GM18517 (cell line): ENCODE measurements at regions not wholly inside any gene's neighbourhood (a gene's known extent, or its start where the extent isn't known, plus 50 kb on each side); places are given as distances from the start of the nearest gene placed in this dataset.

Source experiments
- ATAC-seq: cut with Tn5 transposase; IDR thresholded peaks from one replicate; pipeline ENCODE4 v1.9.1; 2021; ENCODE audit warnings: mild to moderate bottlenecking, moderate library complexity; ENCODE audit not compliant: unreplicated experiment

DNA sequence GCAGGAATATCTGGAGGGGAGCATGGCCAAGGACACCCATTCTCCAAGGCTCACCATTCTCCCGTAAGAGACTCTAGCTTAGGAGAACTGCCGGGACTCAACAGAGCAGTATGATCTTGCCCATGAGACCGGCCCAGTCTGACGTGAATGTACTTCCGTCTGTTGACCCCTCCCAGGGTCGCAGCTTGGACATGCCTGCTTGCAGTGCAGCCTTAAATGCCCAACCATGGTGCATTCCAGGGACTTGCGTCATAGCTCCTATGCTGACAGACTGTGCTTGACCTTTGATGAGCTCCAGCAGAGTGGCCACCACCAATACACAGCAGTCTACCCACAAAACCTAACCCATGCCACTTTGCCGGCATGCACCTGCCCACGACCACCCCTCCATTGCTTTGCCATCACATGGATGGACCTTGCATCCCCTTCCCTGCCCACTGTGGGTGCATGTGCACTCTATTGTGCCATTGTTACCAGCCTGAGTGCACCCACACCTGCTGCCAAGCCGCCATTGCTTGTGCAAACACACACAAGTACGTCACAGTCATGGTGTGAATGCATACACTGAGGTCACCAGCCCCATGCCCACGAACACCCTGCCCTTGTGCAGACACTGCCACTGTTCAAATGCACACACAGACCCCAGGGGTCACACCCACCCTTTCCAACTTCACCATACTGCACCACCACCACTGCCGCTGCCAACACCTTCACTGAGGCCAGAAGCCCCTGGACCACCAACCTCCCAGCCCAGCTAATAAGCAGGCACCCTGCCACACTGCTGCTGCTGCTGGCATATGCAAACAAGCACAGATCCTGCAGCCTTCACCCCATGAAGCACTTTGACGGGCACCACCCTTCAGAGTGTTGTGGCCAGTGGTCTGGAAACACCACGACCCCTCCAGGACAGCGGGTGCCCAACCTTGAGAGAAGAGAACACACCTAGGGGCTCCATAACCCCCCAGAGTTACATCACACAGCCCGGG is 1141.3 kb downstream of the BRINP3 start:
- ATAC-seq = no peak

- ATAC-seq = no peak
Observed at GRCh38 chr1:189349607-189350006, 1128.1 kb downstream of the BRINP3 start.

- ATAC-seq = no peak
Observed at GRCh38 chr1:189350983-189351616, 1126.6 kb downstream of the BRINP3 start.

DNA sequence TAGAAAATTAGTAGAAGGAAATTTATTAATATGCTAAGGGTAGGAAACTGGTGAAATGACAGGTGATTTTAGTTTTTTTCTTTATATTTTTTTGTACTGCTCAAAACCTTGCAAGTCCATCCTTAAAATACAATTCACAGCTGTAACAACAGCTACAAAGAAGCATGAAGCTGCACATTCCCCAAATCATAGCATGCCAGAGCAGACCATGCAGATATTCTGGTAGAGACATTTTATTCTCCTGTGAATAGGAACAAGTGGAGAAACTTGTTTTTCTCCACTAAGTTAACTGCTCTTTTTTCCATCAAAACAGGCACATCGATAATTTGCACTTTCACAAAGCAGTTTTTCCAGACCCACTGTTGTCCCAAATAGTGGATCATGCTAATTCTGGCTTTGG is 1125.7 kb downstream of the BRINP3 start:
- no peak for ATAC-seq

DNA sequence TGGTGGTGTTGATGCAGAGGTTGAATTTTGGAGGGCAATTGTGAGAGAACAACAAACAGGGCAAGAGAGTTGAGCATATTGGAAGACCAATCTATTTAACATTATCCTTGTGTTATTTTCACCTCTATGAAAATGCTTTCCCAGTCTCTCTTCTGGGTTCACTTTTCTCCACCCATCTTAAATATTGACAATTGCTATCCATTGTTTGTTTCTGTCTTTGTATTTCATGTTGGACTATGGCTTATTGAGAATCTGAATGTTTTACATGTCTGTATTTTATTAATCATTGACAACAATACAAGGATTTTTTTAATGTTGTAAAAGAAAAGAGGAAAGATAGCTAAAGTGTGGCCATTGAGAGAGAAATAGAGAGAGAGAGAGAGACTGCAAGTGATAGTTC is 1121.5 kb downstream of the BRINP3 start:
- ATAC-seq = no peak

DNA sequence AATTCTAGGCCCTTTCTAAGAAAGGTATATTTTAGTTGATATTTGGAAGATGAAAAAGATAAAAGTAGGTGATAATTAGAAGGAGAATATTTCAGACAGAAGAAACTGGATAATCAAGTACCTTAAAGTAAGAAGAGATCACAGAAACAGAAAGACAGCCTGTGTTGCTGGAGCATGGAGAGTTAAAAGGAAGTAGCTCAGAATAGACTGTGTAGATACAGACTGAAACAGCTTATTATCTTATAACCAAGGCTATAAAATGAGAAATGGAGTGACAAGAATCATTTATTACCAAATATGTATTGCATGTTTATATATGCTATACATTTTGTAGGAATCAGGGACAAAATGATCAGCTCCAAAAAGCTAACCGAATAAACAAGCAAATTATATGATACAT is 1120.3 kb downstream of the BRINP3 start:
- ATAC-seq = no peak

GRCh38 chr1:189369612-189370011 is 1108.1 kb downstream of the BRINP3 start:
- no peak for ATAC-seq

GRCh38 chr1:189374816-189375215 is 1102.8 kb downstream of the BRINP3 start:
- no peak for ATAC-seq

DNA sequence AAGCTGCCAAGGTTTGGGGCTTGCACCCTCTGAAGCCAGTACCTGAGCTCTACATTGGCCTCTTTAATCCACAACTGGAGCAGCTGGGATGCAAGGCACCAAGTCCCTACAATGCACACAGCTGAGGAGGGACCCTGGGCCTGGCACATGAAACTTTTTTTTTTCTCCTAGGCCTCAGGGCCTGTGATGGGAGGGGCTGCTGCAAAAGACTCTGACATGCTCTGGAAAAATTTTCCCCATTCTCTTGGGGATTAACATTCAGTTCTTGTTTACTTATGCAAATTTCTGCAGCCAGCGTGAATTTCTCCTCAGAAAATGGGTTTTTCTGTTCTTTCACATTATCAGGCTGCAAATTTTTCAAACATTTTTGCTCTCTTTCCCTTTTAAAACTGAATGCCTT is 1072.2 kb downstream of the BRINP3 start:
- no peak for ATAC-seq

- no peak for ATAC-seq
Observed at GRCh38 chr1:189409774-189410173, 1067.9 kb downstream of the BRINP3 start.

DNA sequence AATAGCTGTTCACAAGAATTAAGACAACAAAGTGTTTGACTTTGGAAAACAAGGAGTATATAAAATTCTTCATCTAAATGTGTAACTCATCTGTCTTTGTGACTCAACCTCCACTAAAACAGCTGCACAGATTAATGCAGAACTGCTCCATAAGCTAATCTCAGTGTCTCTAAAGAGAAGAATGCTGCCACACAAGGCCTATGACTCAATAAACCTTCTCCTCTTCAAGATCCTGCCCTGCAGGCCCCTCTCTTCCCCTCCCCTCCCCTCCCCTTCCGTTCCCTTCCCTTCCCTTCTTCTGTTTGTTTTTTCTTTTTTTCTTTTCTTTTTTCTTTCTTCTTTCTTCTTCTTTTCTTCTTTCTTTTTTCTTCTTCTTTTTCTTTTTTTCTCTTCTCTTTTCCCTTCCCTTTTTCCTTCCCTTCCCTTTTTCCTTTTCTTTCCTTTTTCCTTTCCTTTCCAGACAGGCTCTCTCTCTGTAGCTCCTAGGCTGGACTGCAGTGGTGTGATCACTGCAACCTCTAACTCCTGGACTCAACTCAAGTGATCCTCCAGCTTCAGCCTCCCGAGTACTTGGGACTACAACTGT is 1052.8 kb downstream of the BRINP3 start:
- no peak for ATAC-seq

GRCh38 chr1:189429610-189430009 is 1048.1 kb downstream of the BRINP3 start:
- ATAC-seq = no peak

- no peak for ATAC-seq
Observed at GRCh38 chr1:189431447-189431846, 1046.2 kb downstream of the BRINP3 start.

DNA sequence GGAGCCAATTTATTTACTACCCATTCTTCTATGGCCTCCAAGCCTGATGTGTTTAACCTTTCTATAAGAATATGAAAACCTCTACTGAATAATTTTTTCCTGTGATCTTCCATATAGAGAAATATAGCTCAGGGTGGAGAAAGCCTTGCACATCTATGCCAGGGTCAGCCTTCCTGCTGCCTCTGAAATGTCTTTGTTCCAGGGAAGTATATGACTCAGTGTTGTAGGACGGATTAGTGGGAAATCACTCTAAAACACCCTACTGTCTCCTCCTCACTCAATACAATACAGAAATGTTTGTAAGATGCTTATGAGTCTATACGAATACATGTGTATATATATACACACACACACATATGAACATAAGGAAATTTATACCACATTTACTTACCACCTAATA is 1044.9 kb downstream of the BRINP3 start:
- no peak for ATAC-seq

- ATAC-seq = no peak
Observed at GRCh38 chr1:189434461-189434860, 1043.2 kb downstream of the BRINP3 start.

DNA sequence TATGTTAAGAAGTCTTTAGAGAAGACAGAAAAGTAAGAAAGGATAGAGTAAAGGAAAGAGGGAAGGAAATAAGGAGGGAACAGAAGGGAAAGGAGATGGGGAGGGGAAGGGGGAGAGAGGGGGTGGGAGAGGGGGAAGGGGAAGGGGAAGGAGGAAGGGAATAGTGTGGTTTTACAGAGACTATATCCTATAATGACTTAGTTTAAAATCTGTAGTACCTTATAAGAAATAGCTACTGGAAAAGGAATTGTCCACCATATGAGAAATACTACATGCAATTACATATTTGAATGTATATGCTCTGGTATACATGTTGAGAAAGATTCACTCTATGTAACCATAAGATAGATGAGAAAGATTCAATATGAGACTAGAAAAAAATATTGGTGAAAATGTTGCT is 1042.3 kb downstream of the BRINP3 start:
- ATAC-seq = no peak

- no peak for ATAC-seq
Observed at GRCh38 chr1:189438808-189439207, 1038.9 kb downstream of the BRINP3 start.

DNA sequence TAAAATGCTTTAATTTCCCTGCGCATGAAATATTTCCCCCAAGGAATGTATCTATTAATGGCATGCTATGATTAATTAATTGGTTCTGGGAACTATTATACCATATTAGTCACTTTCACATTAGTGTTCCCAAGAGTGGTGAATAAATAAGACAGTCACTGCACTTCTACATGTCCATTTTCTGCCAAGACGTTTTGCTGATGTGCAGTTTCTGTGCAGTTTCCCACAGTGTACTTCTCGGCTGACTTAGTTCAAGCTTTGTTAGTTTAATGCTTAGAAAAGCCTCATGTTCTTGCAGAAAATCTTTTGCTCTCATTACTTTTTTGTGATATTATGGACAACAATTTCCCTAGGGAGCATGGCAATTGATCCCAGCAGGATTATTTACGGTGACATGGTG is 1014.5 kb downstream of the BRINP3 start:
- no peak for ATAC-seq

- ATAC-seq = no peak
Observed at GRCh38 chr1:189496768-189497167, 980.9 kb downstream of the BRINP3 start.

DNA sequence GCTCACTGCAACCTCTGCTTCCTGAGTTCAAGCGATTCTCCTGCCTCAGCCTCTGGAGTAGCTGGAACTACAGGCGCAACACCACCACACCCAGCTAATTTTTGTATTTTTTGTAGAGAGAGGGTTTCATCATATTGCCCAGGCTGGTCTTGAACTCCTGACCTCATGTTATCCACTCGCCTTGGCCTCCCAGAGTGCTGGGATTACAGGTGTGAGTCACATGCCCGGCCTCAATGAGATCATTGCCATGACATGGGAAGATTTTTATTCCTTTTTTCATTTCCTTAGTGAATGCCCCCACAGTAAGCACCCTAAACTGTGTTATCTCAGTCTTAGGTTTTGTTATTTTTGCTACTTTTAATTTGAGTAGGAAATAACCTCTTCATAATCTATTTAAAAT is 977.9 kb downstream of the BRINP3 start:
- ATAC-seq = no peak

GRCh38 chr1:189500778-189501177 is 976.9 kb downstream of the BRINP3 start:
- ATAC-seq = no peak

- ATAC-seq = no peak
Observed at GRCh38 chr1:189510827-189511226, 966.8 kb downstream of the BRINP3 start.
